ENCODE measurements at regions not wholly inside any gene's neighbourhood (a gene's known extent, or its start where the extent isn't known, plus 50 kb on each side); places are given as distances from the start of the nearest gene placed in this dataset.

- TF ChIP-seq ZNF274 (IDR thresholded peaks at IDR 0.05; ENCODE audit: low read depth, low read length) (no peak), YY1 (IDR thresholded peaks at IDR 0.05; ENCODE audit: insufficient read depth, insufficient read length) (no peak), SUZ12 (IDR thresholded peaks at IDR 0.05; ENCODE audit: extremely low read depth, insufficient read depth, insufficient read length) (no peak)
Observed at GRCh38 chr15:39488961-39489360, 91.9 kb upstream of the THBS1 start.
